Esophagus squamous epithelium (tissue), 5 donors: ENCODE measurements at regions not wholly inside any gene's neighbourhood (a gene's known extent, or its start where the extent isn't known, plus 50 kb on each side); places are given as distances from the start of the nearest gene placed in this dataset.
"Not testable (repeated sequence)": the region's sequence is repeated elsewhere in the genome, so short reads cannot be mapped to it uniquely, and the experiment has no call there.

Experiments used
- DNase-seq: peaks from one replicate; lab custom pipeline; 2025; lab: John Stamatoyannopoulos, UW
- H3K27ac ChIP-seq, 4 donors: fragments of 200-600 bp; sonication (generic); one replicate each; pipeline ENCODE4 v1.5.1; 2016 to 2019; ENCODE audit warnings: mild to moderate bottlenecking in 1 of 4
- H3K27me3 ChIP-seq, 4 donors: fragments of 200-600 bp; sonication (generic); 1 replicate in 3 of 4; 2 replicates in 1 of 4; pipeline versions ENCODE4 v1.5.1 to v1.6.0; 2017 to 2021; ENCODE audit warnings: antibody characterized with exemption in 1 of 4
- H3K36me3 ChIP-seq, 3 donors: fragments of 200-600 bp; sonication (generic); one replicate each; pipeline ENCODE4 v1.5.1; 2016 to 2019
- H3K4me1 ChIP-seq, 3 donors: fragments of 200-600 bp; sonication (generic); one replicate each; pipeline ENCODE4 v1.5.1; 2017 to 2019
- H3K4me3 ChIP-seq, 4 donors: fragments of 200-600 bp; sonication (generic); 1 replicate in 3 of 4; 2 replicates in 1 of 4; pipeline ENCODE4 v1.5.1; 2016 to 2019; ENCODE audit warnings: mild to moderate bottlenecking in 2 of 4, moderate library complexity in 1 of 4
- H3K9me3 ChIP-seq, 3 donors: fragments of 200-600 bp; sonication (generic); one replicate each; pipeline ENCODE4 v1.5.1; 2016 to 2019
- CTCF ChIP-seq, 6 experiments: fragments of 450-650 bp in 4 of 6; fragments of 200-600 bp in 2 of 6; sonication (generic) in 2 of 6; IDR thresholded peaks; one replicate each; pipeline ENCODE4 v1.5.1; 2016 to 2019; ENCODE audit warnings: antibody characterized with exemption in 6 of 6, mild to moderate bottlenecking in 4 of 6, moderate library complexity in 4 of 6
- POLR2A ChIP-seq, 4 donors: fragments of 450-650 bp; IDR thresholded peaks; one replicate each; pipeline ENCODE4 v1.6.1; 2017; ENCODE audit warnings: antibody characterized with exemption in 4 of 4, mild to moderate bottlenecking in 4 of 4, moderate library complexity in 3 of 4
- WGBS, 2 donors: methylation state at CpG; one replicate each; pipeline ENCODE4 v1.1.5; 2018; 5-methylcytosine and 5-hydroxymethylcytosine counted together
- intact Hi-C: fragments of 100-400 bp; cut with DNase I; formaldehyde crosslinking; loops from one replicate; pipeline ENCODE4 v1.15.0; 2022
- donor health status: DM: yes; HTN: yes; CAD: no.

- Histone ChIP-seq H3K9me3 (no peaks in the 10 kb centered on the region), H3K27ac (no peak overlapping the region), H3K4me3 (no peak overlapping the region), H3K4me1 (no peaks in the 10 kb centered on the region), H3K27me3 (no peaks in the 10 kb centered on the region), H3K36me3 (no peaks in the 10 kb centered on the region)
- intact Hi-C loops: no loop called here
- 68 to 76% methylated on average over 8 of the region's 8 CpGs for WGBS, 2 donors
- no peak for DNase-seq
- TF ChIP-seq CTCF (IDR thresholded peaks at IDR 0.05) (no peak), POLR2A (IDR thresholded peaks at IDR 0.05) (no peak)
Measured at GRCh38 chr4:179678093-179678814, 2236.0 kb upstream of the AGA start.

- H3K27ac ChIP-seq, intact Hi-C loops, H3K4me1 ChIP-seq, H3K9me3 ChIP-seq, H3K36me3 ChIP-seq, DNase-seq, H3K4me3 ChIP-seq, H3K27me3 ChIP-seq: not testable (repeated sequence)
- WGBS, 2 donors: 54 to 63% methylated on average over 4 of the region's 4 CpGs
Measured at GRCh38 chr4:179683661-179684060, 2241.4 kb upstream of the AGA start.

GRCh38 chr4:179692222-179692621, 2250.0 kb upstream of the AGA start:
- H3K36me3 ChIP-seq: no peaks in the 10 kb centered on the region
- no peaks in the 10 kb centered on the region for H3K4me1 ChIP-seq
- no peak overlapping the region for H3K27ac ChIP-seq
- intact Hi-C loops: no loop called here
- TF ChIP-seq CTCF (IDR thresholded peaks at IDR 0.05): no peak
- TF ChIP-seq POLR2A (IDR thresholded peaks at IDR 0.05): no peak
- H3K27me3 ChIP-seq: no peaks in the 10 kb centered on the region
- no peak for DNase-seq
- WGBS, 2 donors: 32 to 39% methylated on average over 1 of the region's 1 CpG
- H3K4me3 ChIP-seq: no peak overlapping the region
- H3K9me3 ChIP-seq: no peaks in the 10 kb centered on the region

DNA sequence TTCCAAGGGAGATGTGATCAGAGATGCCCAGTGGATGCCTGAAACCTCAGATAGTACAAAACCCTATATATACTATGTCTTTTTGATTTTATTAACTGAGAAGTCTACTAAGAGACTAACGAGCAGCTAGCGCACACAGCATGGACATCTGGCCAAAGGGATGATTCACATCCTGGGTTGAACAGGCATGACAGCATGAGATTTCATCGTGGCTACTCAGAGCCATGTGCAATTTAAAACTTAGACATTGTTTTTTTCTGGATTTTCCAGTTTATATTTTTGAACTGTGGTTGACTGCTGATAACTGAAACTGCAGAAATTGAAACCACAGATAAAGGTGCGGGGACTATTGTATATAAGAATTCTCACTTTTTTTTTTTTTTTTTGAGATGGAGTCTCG, 2252.9 kb upstream of the AGA start:
- 81 to 82% methylated on average over 5 of the region's 5 CpGs for WGBS, 2 donors
- H3K27ac ChIP-seq: no peak overlapping the region
- TF ChIP-seq CTCF (IDR thresholded peaks at IDR 0.05) (no peak), POLR2A (IDR thresholded peaks at IDR 0.05) (no peak)
- DNase-seq: no peak
- H3K9me3 ChIP-seq: no peaks in the 10 kb centered on the region
- H3K4me3 ChIP-seq: no peak overlapping the region
- no peaks in the 10 kb centered on the region for H3K4me1 ChIP-seq
- no peaks in the 10 kb centered on the region for H3K36me3 ChIP-seq
- intact Hi-C loops: no loop called here
- no peaks in the 10 kb centered on the region for H3K27me3 ChIP-seq

DNA sequence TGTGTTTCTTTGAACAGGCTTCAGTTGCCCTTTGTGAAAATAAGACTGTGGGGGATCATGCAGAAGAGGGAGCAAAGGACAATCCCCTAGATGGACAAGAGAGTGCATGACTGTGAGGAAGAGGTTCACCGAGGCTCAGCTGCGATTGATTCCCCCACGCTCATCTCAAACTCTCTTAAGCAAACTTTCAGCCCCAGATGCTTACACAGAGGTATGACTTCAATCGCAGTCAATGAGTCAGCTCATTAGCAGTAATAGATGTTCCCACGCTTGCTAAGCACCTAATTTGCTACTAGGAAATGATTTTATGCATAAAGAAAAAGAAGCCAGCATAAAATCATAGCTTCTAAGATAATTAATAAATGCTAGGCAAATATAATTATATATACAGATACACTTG, 2256.1 kb upstream of the AGA start:
- no peak overlapping the region for H3K4me3 ChIP-seq
- DNase-seq: no peak
- no peaks in the 10 kb centered on the region for H3K4me1 ChIP-seq
- no peaks in the 10 kb centered on the region for H3K27me3 ChIP-seq
- H3K9me3 ChIP-seq: no peaks in the 10 kb centered on the region
- H3K36me3 ChIP-seq: no peaks in the 10 kb centered on the region
- 54 to 59% methylated on average over 5 of the region's 5 CpGs for WGBS, 2 donors
- intact Hi-C loops: no loop called here
- no peak for TF ChIP-seq POLR2A (IDR thresholded peaks at IDR 0.05)
- no peak for TF ChIP-seq CTCF (IDR thresholded peaks at IDR 0.05)
- no peak overlapping the region for H3K27ac ChIP-seq
